NB4 (cell line): ENCODE measurements at regions not wholly inside any gene's neighbourhood (a gene's known extent, or its start where the extent isn't known, plus 50 kb on each side); places are given as distances from the start of the nearest gene placed in this dataset.
"Not testable (repeated sequence)": the region's sequence is repeated elsewhere in the genome, so short reads cannot be mapped to it uniquely, and the experiment has no call there.

Experiments used
- DNase-seq: peaks from one replicate; pipeline ENCODE4 v3.0.0; 2010; ENCODE audit warnings: low read depth
- H3K4me3 ChIP-seq: one replicate; pipeline ENCODE4 v1.5.1; 2011; ENCODE audit warnings: mild to moderate bottlenecking, low read depth, low read length, moderate library complexity
- CTCF ChIP-seq: IDR thresholded peaks from one replicate; pipeline ENCODE4 v1.5.1; 2012; ENCODE audit warnings: low read depth, low read length
- MYC ChIP-seq: IDR thresholded peaks from 2 replicates; pipeline ENCODE4 v1.6.1; 2011; ENCODE audit warnings: low read depth, low read length
- POLR2A ChIP-seq: IDR thresholded peaks from 2 replicates; pipeline ENCODE4 v1.6.1; 2011; ENCODE audit warnings: mild to moderate bottlenecking; ENCODE audit not compliant: insufficient read length; ENCODE audit errors: extremely low read depth
- TF ChIP-seq, protein P1 (sequence below): IDR thresholded peaks from 2 replicates; pipeline ENCODE4 v1.6.1; 2011; ENCODE audit warnings: low read depth, low read length

DNA sequence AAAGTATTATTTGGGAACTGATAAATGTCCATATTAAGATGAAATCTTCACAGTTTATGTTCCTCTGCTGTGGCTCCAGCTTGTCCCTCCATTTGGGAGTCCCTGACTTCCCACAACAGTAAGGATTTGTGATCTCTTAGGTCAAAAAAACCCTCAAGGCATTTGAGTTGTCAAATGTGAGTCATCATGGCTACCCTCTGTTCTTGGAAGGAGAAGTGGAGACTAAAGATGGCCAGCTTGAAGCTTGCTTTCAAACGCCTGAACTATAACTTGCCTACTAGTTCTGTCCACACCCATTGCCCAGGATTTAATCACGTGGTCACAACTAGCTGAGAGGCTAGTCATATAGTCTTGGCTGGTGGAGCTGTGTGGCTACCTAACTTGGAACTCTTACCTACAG, 107.8 kb downstream of the CCNG2 start:
- H3K4me3 ChIP-seq = no peak overlapping the region
- DNase-seq = no peak
- no peak for TF ChIP-seq CTCF
- TF ChIP-seq POLR2A = no peak
- TF ChIP-seq, protein P1, sequence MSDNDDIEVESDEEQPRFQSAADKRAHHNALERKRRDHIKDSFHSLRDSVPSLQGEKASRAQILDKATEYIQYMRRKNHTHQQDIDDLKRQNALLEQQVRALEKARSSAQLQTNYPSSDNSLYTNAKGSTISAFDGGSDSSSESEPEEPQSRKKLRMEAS = no peak
- TF ChIP-seq MYC = no peak

- H3K4me3 ChIP-seq = no peak overlapping the region
- DNase-seq = no peak
- TF ChIP-seq POLR2A (no peak), CTCF (no peak), MYC (no peak)
- TF ChIP-seq, protein P1 = no peak
These were observed 111.1 kb downstream of the CCNG2 start for GRCh38 chr4:77268108-77268507.

DNA sequence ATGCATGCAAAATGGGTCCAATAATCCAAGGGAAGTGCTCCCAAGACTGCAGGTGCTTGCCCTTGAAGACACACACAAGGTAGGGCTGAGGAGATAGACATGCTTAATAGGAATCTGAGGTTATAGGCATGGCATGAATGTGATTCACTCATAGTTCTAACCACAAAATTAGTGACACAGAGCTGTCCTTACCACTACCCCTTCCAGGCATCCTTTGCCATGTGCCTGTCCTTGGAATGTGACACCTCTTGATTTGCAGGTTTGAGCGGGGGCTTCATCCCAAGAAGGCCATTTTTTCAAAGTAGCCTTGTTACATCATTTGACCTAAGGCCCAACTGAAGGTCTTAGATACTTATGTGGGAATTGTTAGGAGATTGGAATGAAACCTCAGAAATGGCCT, 112.5 kb downstream of the CCNG2 start:
- H3K4me3 ChIP-seq = no peak overlapping the region
- TF ChIP-seq POLR2A (no peak), MYC (no peak), CTCF (no peak)
- TF ChIP-seq, protein P1 = no peak
- DNase-seq = no peak

DNA sequence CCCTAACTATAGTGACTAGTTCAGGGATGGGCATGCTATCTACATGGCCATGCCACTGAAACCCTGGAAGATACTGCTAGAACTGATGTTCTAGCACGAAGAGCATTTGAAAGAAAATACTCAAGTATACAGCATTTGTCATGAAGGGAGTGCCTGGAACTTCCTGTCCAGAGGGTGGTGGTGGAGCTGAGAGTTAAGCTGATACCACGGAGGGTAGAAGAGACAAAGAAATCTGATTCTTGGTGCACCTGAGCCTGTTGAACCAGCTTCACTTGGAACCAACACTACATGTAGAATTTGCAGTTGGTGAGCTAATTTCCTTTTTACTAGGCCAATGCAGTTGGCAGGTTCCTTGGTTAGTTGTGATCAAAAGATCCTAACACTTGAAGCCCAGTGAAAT, 116.4 kb downstream of the CCNG2 start:
- no peak for DNase-seq
- H3K4me3 ChIP-seq = no peak overlapping the region
- TF ChIP-seq CTCF (no peak), MYC (no peak), POLR2A (no peak)
- TF ChIP-seq, protein P1 = no peak

GRCh38 chr4:77279114-77279513, 122.1 kb downstream of the CCNG2 start:
- not testable (repeated sequence) for DNase-seq

GRCh38 chr4:77282305-77282704, 125.3 kb downstream of the CCNG2 start:
- TF ChIP-seq MYC (no peak), POLR2A (no peak), CTCF (no peak)
- TF ChIP-seq, protein P1 = no peak
- H3K4me3 ChIP-seq = no peak overlapping the region
- no peak for DNase-seq

More at GRCh38 chr4:77279114-77279513, 122.1 kb downstream of the CCNG2 start:
- H3K4me3 ChIP-seq = not testable (repeated sequence)
